ENCODE measurements at regions not wholly inside any gene's neighbourhood (a gene's known extent, or its start where the extent isn't known, plus 50 kb on each side); places are given as distances from the start of the nearest gene placed in this dataset.
A peak's percentile ranks its signal among the peaks of the same experiment; 100 is the strongest.

- DNase-seq (ENCODE audit: low spot score): no peak
These were observed 202.5 kb upstream of the CHRM2 start for GRCh38 chr7:136665878-136666509.

GRCh38 chr7:136664537-136664936 lies 203.9 kb upstream of the CHRM2 start:
- DNase-seq (ENCODE audit: low spot score): no peak

- no peak for DNase-seq (ENCODE audit: low spot score)
These were observed 210.9 kb upstream of the CHRM2 start for GRCh38 chr7:136657482-136657921.

DNA sequence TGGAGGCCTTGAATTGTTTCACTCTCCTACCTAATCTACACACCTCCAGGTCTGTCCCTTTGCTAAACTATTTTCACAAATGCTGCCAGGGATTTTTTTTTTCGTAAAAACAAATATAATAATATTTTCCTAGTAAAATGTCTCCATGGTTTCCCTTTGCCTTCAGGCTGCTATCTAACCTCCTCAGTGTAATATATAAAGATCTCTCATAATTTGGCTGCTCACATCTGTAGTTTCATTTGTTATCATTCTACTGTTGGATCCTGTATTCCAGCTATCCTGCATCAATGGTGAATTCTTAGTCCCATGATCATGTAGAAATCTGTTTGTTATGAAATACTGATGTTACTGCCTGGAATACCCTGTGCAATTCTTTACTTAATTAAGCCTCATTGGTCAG lies 211.9 kb upstream of the CHRM2 start:
- no peak for DNase-seq (ENCODE audit: low spot score)

GRCh38 chr7:136655414-136655813 lies 213.0 kb upstream of the CHRM2 start:
- DNase-seq (ENCODE audit: low spot score): no peak

DNA sequence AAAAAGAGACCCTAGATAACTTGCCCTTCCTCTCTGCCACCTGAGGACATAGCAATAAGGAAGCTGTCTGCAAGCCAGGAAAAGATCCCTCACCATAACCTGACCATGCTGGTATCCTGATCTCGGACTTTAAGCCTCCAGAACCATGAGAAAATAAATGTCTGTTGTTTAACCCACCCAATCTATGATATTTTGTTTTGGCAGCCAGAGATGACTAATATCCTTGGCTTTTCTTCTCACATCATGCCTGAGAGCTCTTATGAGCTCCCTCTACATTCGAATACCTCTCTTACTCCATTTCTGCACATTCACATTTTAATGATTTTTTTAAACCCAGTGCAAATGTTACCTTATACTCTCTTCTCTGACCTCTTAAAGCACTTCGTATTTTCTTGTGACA lies 214.0 kb upstream of the CHRM2 start:
- no peak for DNase-seq (ENCODE audit: low spot score)

DNA sequence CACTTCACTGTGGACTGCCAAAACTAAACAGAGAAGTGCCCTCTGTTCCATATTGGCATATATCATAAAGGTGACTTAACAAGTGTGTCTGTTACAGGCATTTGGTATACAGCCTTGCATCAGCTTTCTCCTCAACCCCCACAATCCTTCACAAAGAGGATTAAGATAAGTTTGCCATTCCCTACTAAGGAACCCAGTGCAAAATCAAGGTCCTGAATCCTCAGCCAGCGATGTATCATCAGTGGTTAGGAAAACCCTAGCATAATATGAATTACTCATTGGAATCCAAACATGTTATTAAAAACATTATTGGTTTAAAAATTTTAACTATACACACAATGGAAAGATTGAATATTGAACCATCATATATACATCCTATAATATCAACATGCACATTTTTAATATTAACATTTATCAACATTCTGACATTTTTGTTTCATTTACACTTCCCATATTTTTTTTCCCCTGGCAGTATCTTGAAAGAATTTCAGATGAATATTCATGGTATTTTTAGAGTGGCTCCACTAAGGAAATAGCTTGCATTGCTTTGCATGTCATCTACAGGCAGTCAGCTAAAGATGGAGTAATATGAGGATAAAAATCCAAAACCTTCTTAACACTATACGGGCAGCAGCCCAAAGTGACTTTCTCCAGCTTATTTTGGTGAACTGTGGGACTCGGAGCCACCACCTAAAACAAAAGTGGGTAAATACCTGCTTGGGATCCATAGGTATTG lies 215.6 kb upstream of the CHRM2 start:
- no peak for DNase-seq (ENCODE audit: low spot score)

DNA sequence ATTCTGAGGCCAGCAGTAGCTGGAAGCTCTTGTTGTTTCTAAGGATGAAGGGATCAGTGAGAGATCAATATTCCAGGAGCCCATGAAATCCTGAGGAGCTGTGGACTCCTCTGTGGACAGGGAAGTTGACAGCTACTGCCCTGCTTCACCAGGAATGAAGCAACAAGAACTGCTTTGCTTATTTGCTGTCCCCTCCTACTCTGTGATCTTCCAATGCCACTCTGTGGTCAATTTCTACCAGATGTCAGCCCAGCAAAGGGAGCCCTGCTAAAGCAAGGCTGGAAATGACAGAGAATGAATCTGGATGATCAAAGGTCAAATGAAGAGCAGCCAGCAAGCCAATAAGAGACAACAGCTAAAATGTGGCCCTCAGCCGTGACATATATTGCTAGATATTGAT lies 227.5 kb upstream of the CHRM2 start:
- no peak for DNase-seq (ENCODE audit: low spot score)

DNA sequence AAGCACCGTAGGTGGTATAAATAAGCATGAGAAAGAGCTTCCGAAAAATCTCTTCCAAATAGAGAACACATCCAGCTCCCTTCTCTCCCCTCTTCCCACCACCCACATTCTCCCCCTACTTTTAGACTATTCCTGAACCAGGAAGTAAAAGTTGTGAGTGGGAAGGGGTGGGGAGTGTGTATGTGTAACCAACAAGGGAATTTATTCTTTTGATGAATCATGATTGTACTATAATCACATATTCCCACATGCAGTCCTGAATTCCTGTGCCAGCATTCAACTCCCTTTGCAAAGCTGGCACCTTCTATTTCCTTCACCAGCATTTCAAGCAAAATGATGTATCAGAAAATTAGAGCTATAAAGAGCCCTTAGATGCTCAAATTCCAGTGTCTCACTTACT lies 230.6 kb upstream of the CHRM2 start:
- no peak for DNase-seq (ENCODE audit: low spot score)

DNA sequence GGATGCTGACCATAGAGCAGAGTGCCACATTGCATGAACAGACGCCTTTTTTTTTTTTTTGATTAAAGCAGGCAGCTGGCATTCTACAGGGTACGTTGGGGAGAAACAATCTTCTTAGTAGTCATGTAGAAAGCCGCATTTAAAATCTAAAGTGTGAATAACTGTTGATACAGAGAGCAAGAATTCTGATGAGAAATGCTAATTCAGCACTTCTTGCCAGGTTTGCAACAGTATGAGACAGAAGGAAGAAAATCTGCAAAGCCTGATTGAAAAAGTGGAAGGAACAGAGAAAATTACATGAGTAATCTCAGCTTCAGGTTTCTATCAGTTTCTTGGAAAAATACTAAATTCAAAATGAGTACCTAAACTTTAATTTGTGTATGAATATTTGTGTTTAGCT lies 232.7 kb upstream of the CHRM2 start:
- no peak for DNase-seq (ENCODE audit: low spot score)

- DNase-seq (ENCODE audit: low spot score): no peak
These were observed 249.6 kb upstream of the CHRM2 start for GRCh38 chr7:136618818-136619217.

DNA sequence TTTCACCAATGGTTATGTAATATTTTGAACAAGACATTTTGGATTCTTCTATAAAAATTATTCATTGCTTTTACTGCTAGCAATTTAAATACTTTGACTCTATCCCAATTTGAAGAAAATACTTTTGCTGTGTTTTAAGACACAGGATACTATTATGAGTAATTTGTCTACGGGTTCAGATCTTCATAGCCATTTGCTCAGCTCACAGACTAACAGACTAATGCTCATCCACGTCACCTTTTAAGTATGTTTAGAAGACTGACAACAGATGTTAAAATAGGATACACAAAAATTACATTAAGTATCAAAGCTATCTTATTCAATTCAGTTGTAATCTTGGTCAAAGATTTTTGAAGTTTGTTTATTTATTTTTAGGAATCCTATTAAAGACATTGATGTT lies 251.3 kb upstream of the CHRM2 start:
- no peak for DNase-seq (ENCODE audit: low spot score)

- no peak for DNase-seq (ENCODE audit: low spot score)
These were observed 262.7 kb upstream of the CHRM2 start for GRCh38 chr7:136605532-136606329.

GRCh38 chr7:136601772-136602171 lies 266.7 kb upstream of the CHRM2 start:
- DNase-seq (ENCODE audit: low spot score): no peak

DNA sequence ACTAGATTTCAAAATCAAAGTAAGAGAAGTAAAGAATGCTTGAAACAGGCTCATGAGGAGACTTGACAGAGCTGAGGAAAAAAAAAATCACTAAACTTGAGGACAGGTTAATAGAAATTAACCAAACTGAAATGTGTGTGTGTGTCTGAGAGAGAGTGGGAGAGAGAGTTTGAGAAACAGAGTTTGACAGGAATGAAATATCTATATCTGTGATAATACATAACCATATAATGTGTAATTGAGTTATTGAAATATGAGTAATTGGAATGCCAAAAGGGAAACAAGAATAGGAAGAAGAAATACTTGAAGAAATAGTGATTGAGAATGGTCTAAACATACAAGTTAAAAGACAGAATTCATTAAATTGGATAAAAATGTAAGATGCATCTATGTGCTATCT lies 268.0 kb upstream of the CHRM2 start:
- DNase-seq (ENCODE audit: low spot score): no peak

- DNase-seq (ENCODE audit: low spot score): no peak
These were observed 273.7 kb upstream of the CHRM2 start for GRCh38 chr7:136594739-136595144.

DNA sequence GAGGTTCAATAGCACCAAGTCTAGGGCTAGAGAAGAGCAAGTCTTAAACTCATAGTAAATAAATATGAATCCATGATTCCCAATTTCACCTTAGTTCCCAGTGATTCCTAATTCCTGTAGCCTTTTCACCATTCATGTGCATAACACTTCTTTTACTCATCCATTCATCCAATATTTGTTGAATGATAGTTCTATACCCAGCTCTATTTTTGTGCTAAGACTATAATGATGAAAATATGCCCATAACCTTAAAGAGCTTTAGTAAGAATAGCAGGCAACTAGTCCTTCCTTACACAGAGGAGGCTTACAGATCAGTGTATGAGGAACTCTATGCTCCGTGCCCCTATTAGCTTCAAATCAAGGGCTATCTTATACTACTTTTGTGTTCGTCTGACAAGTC lies 280.2 kb upstream of the CHRM2 start:
- no peak for DNase-seq (ENCODE audit: low spot score)

DNA sequence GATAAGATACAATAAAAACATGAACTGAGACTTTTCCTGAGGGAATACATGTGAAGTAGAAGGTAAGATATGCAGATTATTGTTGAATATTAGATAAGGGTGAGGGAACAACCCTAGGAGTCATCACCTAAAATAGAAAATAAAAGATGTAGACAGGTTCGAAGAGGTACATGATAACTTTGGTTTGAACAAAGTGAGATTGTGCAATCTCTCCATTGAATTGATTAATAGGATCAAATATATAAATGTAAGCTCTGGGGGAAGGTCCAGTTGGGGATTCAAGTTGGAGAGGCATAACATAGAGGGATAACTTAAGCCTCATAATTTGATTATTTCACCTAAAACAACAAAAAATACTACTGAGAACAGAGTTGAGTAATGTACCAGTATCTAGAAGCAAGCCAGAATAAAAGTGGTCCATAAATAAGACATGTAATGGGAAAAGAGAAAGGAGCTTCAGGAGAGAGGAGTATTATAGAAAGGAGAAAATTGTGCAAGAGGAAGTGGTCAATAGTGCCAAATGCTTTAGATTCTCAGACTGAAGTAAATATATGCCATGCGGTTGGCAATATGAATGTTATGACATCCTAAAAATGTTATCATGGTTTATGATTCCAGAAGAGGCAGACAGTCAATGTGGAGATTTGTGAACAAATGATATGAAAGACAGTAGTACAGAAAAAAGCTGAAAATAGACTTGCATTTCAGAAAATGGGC lies 282.3 kb upstream of the CHRM2 start:
- DNase-seq (ENCODE audit: low spot score): no peak

GRCh38 chr7:136566491-136566890 lies 302.0 kb upstream of the CHRM2 start:
- no peak for DNase-seq (ENCODE audit: low spot score)

GRCh38 chr7:136555933-136556332 lies 312.5 kb upstream of the CHRM2 start:
- no peak for DNase-seq (ENCODE audit: low spot score)

DNA sequence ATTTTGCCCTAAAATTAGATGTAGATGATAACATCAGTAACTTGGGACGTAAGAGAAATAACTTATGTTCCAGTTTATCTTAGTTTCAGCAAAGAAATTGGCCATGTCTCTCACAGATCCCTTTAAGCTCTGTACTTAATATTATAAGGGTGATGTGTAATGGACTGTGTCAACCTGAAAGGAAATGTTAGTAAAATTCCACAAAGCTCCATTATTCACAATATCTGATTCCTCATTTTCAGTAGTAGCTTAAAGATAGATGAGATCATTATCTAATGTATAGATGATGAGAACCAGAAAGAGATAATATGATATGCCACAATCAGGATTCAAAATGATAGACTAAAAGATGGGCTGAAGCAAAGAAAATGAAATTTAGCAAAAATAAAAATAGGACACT lies 316.8 kb upstream of the CHRM2 start:
- DNase-seq (ENCODE audit: low spot score): no peak

DNA sequence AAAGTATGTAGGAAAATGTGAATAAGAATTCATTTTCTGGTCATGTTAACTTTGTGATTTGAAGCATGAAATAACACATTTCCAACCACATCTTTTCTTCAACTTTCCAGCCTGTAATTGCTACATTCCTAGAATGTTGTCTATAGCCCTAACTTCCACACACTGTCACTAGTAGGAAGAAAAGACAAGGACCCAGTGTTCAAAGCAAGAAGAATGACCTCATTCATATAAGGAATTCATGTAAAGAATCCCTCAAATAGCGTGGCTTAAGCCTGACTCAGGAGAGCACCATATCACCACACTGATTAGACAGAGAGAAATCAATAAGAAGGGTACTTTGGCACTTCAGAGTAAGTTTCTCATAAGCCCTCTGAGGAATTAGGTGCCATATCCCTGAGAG lies 318.7 kb upstream of the CHRM2 start:
- DNase-seq (ENCODE audit: low spot score): peak; percentile 54

DNA sequence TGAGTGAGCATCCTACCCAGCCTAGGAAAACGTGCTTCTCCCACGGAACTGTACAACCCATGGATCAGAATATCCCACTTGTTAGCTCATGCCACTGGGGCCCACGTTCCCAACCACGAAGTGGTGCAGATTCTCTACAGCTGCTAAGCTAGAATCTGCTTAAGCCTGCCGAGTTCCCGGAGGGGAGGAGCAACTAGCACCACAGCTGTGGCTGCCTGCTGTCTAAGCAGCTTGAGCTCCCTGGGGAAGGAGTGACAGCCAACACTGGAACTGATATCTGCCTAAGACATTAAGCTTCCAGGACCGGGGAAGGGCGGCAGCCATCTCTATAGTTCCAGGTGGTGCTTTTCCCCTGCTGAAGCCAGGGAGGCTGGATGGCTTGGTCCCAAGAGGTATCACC lies 334.7 kb upstream of the CHRM2 start:
- DNase-seq (ENCODE audit: low spot score): no peak
